Ramos (cell line): ENCODE measurements at regions not wholly inside any gene's neighbourhood (a gene's known extent, or its start where the extent isn't known, plus 50 kb on each side); places are given as distances from the start of the nearest gene placed in this dataset.
"Not testable (repeated sequence)": the region's sequence is repeated elsewhere in the genome, so short reads cannot be mapped to it uniquely, and the experiment has no call there.

Experiments
- in situ Hi-C: fragments of 300-500 bp; cut with MboI; formaldehyde crosslinking; loops from one replicate; pipeline ENCODE4 v1.14.3; 2022; ENCODE audit warnings: low sequenced_read_pairs; ENCODE audit not compliant: unreplicated experiment

- in situ Hi-C loops: no loop called here
Observed at GRCh38 chr4:179124957-179125356, 1682.7 kb upstream of the AGA start.

- in situ Hi-C loops: no loop called here
Observed at GRCh38 chr4:179125870-179126269, 1683.6 kb upstream of the AGA start.

GRCh38 chr4:179128299-179128698, 1686.1 kb upstream of the AGA start:
- in situ Hi-C loops: no loop called here

- in situ Hi-C loops: no loop called here
Observed at GRCh38 chr4:179130122-179130714, 1688.0 kb upstream of the AGA start.

GRCh38 chr4:179145746-179146525, 1703.7 kb upstream of the AGA start:
- in situ Hi-C loops: no loop called here

- in situ Hi-C loops: no loop called here
Observed at GRCh38 chr4:179151770-179152169, 1709.5 kb upstream of the AGA start.

GRCh38 chr4:179163147-179163546, 1720.9 kb upstream of the AGA start:
- in situ Hi-C loops: no loop called here

- in situ Hi-C loops: no loop called here
Observed at GRCh38 chr4:179164267-179164999, 1722.2 kb upstream of the AGA start.

- in situ Hi-C loops: no loop called here
Observed at GRCh38 chr4:179165000-179165738, 1722.9 kb upstream of the AGA start.

GRCh38 chr4:179165862-179166261, 1723.6 kb upstream of the AGA start:
- in situ Hi-C loops: no loop called here

GRCh38 chr4:179170308-179170707, 1728.1 kb upstream of the AGA start:
- in situ Hi-C loops: not testable (repeated sequence)

GRCh38 chr4:179182741-179183140, 1740.5 kb upstream of the AGA start:
- in situ Hi-C loops: no loop called here

- in situ Hi-C loops: no loop called here
Observed at GRCh38 chr4:179195887-179196286, 1753.7 kb upstream of the AGA start.

GRCh38 chr4:179196511-179196910, 1754.3 kb upstream of the AGA start:
- in situ Hi-C loops: no loop called here

GRCh38 chr4:179200681-179201080, 1758.4 kb upstream of the AGA start:
- in situ Hi-C loops: no loop called here

GRCh38 chr4:179225594-179225993, 1783.4 kb upstream of the AGA start:
- in situ Hi-C loops: no loop called here

GRCh38 chr4:179248821-179249220, 1806.6 kb upstream of the AGA start:
- in situ Hi-C loops: no loop called here

- in situ Hi-C loops: no loop called here
Observed at GRCh38 chr4:179268791-179269190, 1826.6 kb upstream of the AGA start.

- in situ Hi-C loops: no loop called here
Observed at GRCh38 chr4:179272282-179272681, 1830.0 kb upstream of the AGA start.

GRCh38 chr4:179278647-179279046, 1836.4 kb upstream of the AGA start:
- in situ Hi-C loops: no loop called here

GRCh38 chr4:179285696-179286095, 1843.5 kb upstream of the AGA start:
- in situ Hi-C loops: no loop called here
